ENCODE measurements at regions not wholly inside any gene's neighbourhood (a gene's known extent, or its start where the extent isn't known, plus 50 kb on each side); places are given as distances from the start of the nearest gene placed in this dataset.

DNA sequence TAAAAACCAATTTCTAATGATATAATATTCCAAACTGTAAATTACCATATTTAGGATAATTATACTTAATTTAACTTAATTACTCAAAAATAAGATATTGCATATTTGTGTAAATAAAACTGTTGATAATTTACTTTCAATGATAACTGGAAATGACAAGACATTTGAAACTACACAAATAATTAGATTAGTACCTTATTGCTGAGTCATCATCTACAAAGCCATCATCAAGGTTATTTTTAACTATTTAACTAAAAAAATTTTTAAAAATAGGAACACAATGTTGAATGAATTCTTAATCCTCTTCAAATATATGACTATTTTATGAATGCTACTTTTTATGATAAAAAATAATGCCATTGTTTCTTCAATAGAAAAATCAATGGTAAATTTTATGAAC is 364.3 kb downstream of the SLITRK6 start:
- TF ChIP-seq, protein P1, sequence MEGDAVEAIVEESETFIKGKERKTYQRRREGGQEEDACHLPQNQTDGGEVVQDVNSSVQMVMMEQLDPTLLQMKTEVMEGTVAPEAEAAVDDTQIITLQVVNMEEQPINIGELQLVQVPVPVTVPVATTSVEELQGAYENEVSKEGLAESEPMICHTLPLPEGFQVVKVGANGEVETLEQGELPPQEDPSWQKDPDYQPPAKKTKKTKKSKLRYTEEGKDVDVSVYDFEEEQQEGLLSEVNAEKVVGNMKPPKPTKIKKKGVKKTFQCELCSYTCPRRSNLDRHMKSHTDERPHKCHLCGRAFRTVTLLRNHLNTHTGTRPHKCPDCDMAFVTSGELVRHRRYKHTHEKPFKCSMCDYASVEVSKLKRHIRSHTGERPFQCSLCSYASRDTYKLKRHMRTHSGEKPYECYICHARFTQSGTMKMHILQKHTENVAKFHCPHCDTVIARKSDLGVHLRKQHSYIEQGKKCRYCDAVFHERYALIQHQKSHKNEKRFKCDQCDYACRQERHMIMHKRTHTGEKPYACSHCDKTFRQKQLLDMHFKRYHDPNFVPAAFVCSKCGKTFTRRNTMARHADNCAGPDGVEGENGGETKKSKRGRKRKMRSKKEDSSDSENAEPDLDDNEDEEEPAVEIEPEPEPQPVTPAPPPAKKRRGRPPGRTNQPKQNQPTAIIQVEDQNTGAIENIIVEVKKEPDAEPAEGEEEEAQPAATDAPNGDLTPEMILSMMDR (IDR thresholded peaks at IDR 0.05; ENCODE audit: low read depth, low read length): no peak

DNA sequence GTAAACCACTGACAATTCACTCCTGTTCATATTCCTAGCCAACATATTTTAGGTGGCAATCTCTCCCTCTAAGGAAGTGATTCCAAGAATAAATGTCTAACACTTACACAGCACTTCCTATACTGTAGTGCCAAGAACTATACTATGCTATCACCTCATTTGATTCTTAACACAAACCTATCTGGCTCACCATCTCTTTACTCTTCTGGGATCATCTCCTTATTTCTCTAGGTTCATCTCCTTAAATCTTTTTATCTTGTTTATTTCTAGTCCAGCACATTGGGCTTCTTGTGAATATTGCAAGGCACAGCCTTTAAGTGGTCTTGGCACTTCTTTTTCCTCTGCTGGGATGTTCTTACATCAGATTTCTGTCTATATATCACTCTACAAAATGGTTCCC is 366.3 kb downstream of the SLITRK6 start:
- TF ChIP-seq, protein P1 (IDR thresholded peaks at IDR 0.05; ENCODE audit: low read depth, low read length): no peak
- no peak for DNase-seq (ENCODE audit: extremely low read depth, low read depth)

More for the DNA sequence above, 364.3 kb downstream of the SLITRK6 start:
- no peak for DNase-seq (ENCODE audit: extremely low read depth, low read depth)

GRCh38 chr13:85431720-85432119 is 367.5 kb downstream of the SLITRK6 start:
- TF ChIP-seq, protein P1 (IDR thresholded peaks at IDR 0.05; ENCODE audit: low read depth, low read length): no peak

DNA sequence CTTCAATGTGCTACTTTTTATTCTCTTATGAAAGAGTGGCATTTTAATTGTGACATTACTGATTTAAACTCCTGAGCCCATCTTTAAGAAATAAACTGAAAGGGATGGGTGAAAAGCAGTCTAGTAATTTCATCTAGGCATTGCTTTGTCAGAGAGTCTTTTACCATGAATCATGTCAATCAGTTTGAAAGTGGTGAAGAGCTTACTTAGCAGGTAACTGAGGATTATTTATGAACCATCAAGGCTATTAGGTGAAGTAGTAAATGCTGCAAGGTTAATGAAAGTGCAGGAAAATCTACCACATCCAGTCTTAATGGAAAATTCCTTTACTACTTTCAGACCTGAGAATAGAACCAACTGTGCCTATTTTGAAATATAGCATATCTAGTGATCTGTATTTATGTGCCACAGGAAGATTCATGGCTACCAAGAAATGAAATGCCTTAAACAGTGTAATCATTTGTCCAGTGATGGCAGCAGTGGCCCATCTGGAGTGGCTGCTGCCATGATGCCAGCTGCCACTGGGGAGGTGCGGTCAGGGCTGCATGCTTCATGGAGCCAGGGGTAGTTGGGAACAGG is 368.9 kb downstream of the SLITRK6 start:
- TF ChIP-seq, protein P1 (IDR thresholded peaks at IDR 0.05; ENCODE audit: low read depth, low read length): no peak
- no peak for DNase-seq (ENCODE audit: extremely low read depth, low read depth)

More at GRCh38 chr13:85431720-85432119, 367.5 kb downstream of the SLITRK6 start:
- no peak for DNase-seq (ENCODE audit: extremely low read depth, low read depth)

- TF ChIP-seq, protein P1 (IDR thresholded peaks at IDR 0.05; ENCODE audit: low read depth, low read length): no peak
- no peak for DNase-seq (ENCODE audit: extremely low read depth, low read depth)
Measured at GRCh38 chr13:85427416-85427815, 371.8 kb downstream of the SLITRK6 start.

DNA sequence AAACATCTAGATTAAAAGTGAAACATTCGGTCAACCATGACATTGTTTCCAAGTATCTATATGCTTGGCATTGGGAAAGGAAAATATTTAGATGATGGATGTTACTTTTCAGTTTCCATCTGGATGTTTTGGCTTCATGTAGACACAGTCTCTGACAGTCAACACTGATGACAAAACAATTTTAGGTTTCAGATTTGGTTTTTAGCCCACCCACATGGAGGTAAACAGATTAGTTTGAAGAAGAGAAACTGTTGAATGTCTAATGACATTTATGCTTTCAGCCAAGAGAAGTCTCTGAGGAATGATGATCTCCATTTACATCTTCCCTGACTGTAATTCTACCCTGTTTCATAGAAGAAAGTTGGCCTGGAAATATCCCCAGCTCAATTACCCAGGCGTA is 379.1 kb downstream of the SLITRK6 start:
- TF ChIP-seq, protein P1 (IDR thresholded peaks at IDR 0.05; ENCODE audit: low read depth, low read length): no peak
- DNase-seq (ENCODE audit: extremely low read depth, low read depth): no peak

- TF ChIP-seq, protein P1 (IDR thresholded peaks at IDR 0.05; ENCODE audit: low read depth, low read length): no peak
- no peak for DNase-seq (ENCODE audit: extremely low read depth, low read depth)
Measured at GRCh38 chr13:85419611-85420010, 379.6 kb downstream of the SLITRK6 start.

Data from AG09319 (cell line).